T-helper 2 cell treated with Interferon-gamma antibody and Interleukin-4, amounts not matched to agents 5 μg/mL and 100 μg/mL, for 36 hours (primary cell): ENCODE measurements at regions not wholly inside any gene's neighbourhood (a gene's known extent, or its start where the extent isn't known, plus 50 kb on each side); places are given as distances from the start of the nearest gene placed in this dataset.

Experiments used
- DNase-seq: peaks from one replicate; pipeline ENCODE4 v3.0.0; 2021; ENCODE audit warnings: low spot score
- H3K27ac Mint-ChIP-seq: one replicate; pipeline ENCODE4 v1.8.0; 2021; ENCODE audit warnings: mild to moderate bottlenecking, mixed read lengths
- H3K27me3 Mint-ChIP-seq: one replicate; pipeline ENCODE4 v1.8.0; 2021; ENCODE audit warnings: low read depth, mixed read lengths
- H3K36me3 Mint-ChIP-seq: one replicate; pipeline ENCODE4 v1.8.0; 2021; ENCODE audit warnings: low read depth, mixed read lengths
- H3K4me1 Mint-ChIP-seq: one replicate; pipeline ENCODE4 v1.8.0; 2021; ENCODE audit warnings: low read depth, mixed read lengths
- H3K4me3 Mint-ChIP-seq: one replicate; pipeline ENCODE4 v1.8.0; 2022; ENCODE audit warnings: mild to moderate bottlenecking, moderate library complexity, mixed read lengths
- H3K9me3 Mint-ChIP-seq: one replicate; pipeline ENCODE4 v1.8.0; 2021; ENCODE audit warnings: mixed read lengths

DNA sequence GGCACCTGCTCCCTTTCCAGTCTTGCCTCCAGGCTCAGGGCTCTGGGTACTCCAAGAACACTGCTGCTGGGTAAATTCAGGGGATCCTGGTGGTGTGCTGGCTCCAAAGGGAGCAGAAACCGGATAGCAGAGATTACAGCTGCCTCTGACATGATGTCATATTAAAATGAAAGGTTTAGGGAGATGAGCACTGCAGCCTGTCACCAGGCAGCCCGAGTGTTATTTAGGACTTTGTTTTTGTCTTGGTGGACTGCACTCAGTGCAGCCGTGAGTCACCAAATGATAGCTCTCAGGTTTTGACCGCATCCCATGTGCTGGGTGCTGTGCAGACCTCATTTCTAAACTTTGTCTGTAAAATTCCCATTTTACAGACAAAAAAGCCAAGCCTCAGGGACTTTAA, 266.0 kb upstream of the CRY1 start:
- Mint-ChIP-seq H3K4me1 (peaks cover 28% of the 10 kb centered on the region), H3K27ac (no peak overlapping the region)

GRCh38 chr12:107360033-107360432, 266.7 kb upstream of the CRY1 start:
- H3K27me3 Mint-ChIP-seq: no peaks in the 10 kb centered on the region
- H3K9me3 Mint-ChIP-seq: no peaks in the 10 kb centered on the region
- H3K27ac Mint-ChIP-seq: no peak overlapping the region
- H3K4me3 Mint-ChIP-seq: no peak overlapping the region
- peaks cover 2% of the 10 kb centered on the region for H3K36me3 Mint-ChIP-seq
- DNase-seq: no peak
- H3K4me1 Mint-ChIP-seq: peaks cover 24% of the 10 kb centered on the region

More for the DNA sequence above, 266.0 kb upstream of the CRY1 start:
- no peak for DNase-seq
- Mint-ChIP-seq H3K9me3 (no peaks in the 10 kb centered on the region), H3K4me3 (no peak overlapping the region), H3K27me3 (no peaks in the 10 kb centered on the region), H3K36me3 (peaks cover 2% of the 10 kb centered on the region)

DNA sequence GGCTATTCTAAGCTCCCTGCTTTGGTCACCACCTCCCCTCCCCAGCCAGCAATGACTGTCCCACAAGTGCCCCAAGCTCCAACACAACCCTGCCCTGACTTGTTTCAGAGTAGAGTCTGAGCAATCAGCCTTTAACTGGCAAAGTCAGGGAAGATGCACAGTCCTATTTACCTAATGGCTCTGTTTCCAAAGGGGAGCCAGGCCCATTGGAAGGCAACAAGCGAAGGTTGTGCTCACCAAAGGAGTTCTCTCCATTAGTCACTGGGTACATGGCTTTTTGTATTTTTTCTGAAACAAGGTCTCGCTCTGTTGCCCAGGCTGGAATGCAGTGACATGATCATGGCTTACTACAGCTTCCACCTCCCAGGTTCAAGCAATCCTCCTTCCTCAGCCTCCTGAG, 267.1 kb upstream of the CRY1 start:
- Mint-ChIP-seq H3K9me3 (no peaks in the 10 kb centered on the region), H3K27ac (no peak overlapping the region), H3K4me1 (peaks cover 21% of the 10 kb centered on the region), H3K4me3 (no peak overlapping the region), H3K27me3 (no peaks in the 10 kb centered on the region), H3K36me3 (peaks cover 2% of the 10 kb centered on the region)
- no peak for DNase-seq

GRCh38 chr12:107361970-107362369, 268.6 kb upstream of the CRY1 start:
- Mint-ChIP-seq H3K27me3 (no peaks in the 10 kb centered on the region), H3K36me3 (peaks cover 4% of the 10 kb centered on the region), H3K4me3 (no peak overlapping the region), H3K9me3 (no peaks in the 10 kb centered on the region), H3K27ac (no peak overlapping the region), H3K4me1 (peaks cover 21% of the 10 kb centered on the region)
- DNase-seq: no peak

DNA sequence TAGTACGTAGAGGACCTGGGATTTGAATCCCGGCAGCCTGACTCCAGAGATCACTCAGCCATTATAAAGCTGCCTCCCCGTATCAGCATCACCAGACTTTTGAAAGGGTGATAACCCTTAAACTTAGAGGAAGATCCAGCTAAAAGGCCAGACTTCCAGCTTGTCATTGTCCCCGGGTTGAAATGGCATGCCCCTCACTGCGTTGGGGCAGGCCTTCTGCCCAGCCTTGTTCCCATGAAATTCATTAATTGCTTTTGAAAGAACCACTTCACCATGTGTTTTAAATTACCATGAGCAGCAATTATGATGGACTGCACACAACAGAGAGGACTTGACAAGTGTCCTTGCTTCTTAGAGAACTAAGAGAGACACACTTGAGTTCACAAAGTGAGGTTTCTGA, 269.6 kb upstream of the CRY1 start:
- H3K27ac Mint-ChIP-seq: no peak overlapping the region
- H3K9me3 Mint-ChIP-seq: no peaks in the 10 kb centered on the region
- peaks cover 7% of the 10 kb centered on the region for H3K36me3 Mint-ChIP-seq
- H3K4me3 Mint-ChIP-seq: no peak overlapping the region
- peaks cover 26% of the 10 kb centered on the region for H3K4me1 Mint-ChIP-seq
- H3K27me3 Mint-ChIP-seq: no peaks in the 10 kb centered on the region
- DNase-seq: no peak

GRCh38 chr12:107364875-107365518, 271.6 kb upstream of the CRY1 start:
- Mint-ChIP-seq H3K27me3 (no peaks in the 10 kb centered on the region), H3K9me3 (no peaks in the 10 kb centered on the region), H3K4me1 (peaks cover 42% of the 10 kb centered on the region), H3K4me3 (no peak overlapping the region), H3K36me3 (peaks cover 5% of the 10 kb centered on the region), H3K27ac (no peak overlapping the region)
- DNase-seq: no peak

DNA sequence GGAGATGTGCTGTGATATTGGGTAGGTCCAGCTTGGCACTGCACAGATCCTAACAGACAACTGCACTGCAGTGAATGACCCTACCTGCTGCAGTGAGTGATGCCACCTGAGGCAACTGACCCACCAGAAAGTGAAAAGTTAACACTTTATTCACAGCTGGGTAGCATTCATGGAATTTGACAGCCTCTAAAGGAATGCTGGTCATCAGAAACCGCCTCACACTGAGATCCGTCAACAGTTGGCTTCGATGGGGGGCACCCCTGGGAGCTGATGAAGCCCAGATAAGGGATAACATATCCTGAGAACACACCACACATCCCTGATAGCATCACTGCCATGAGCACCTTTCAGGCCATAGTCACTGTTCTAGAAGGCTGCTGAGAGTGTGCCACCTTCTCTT, 272.4 kb upstream of the CRY1 start:
- no peaks in the 10 kb centered on the region for H3K9me3 Mint-ChIP-seq
- no peak overlapping the region for H3K27ac Mint-ChIP-seq
- peaks cover 48% of the 10 kb centered on the region for H3K4me1 Mint-ChIP-seq
- H3K36me3 Mint-ChIP-seq: peaks cover 5% of the 10 kb centered on the region
- no peak for DNase-seq
- no peak overlapping the region for H3K4me3 Mint-ChIP-seq
- no peaks in the 10 kb centered on the region for H3K27me3 Mint-ChIP-seq

GRCh38 chr12:107366322-107366721, 273.0 kb upstream of the CRY1 start:
- DNase-seq: no peak
- no peak overlapping the region for H3K4me3 Mint-ChIP-seq
- no peak overlapping the region for H3K27ac Mint-ChIP-seq
- H3K4me1 Mint-ChIP-seq: peaks cover 54% of the 10 kb centered on the region
- H3K36me3 Mint-ChIP-seq: peaks cover 5% of the 10 kb centered on the region
- H3K27me3 Mint-ChIP-seq: no peaks in the 10 kb centered on the region
- no peaks in the 10 kb centered on the region for H3K9me3 Mint-ChIP-seq

DNA sequence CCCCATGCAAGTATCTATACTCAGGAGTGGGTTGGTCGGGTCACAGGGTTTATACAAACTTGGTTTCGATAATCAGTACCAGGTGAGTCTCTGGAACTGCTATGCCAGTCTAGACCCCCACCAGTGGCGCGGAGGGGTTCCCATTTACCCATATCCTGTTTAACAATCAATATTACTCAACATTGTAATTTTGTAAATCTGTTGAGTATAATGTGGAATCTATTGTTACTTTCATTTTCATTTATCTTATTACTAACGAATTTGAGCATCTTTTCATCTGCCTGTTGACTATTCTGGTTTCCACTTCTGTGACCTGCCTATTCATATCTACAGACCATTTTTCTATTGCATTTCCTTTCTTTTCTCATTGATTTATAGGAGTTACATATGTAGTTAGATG, 275.2 kb upstream of the CRY1 start:
- Mint-ChIP-seq H3K27me3 (no peaks in the 10 kb centered on the region), H3K36me3 (peaks cover 8% of the 10 kb centered on the region), H3K4me3 (peak overlapping the region; percentile 77), H3K27ac (peak overlapping the region; percentile 92), H3K9me3 (no peaks in the 10 kb centered on the region), H3K4me1 (peaks cover 73% of the 10 kb centered on the region)
- peak; percentile 49 for DNase-seq

- H3K9me3 Mint-ChIP-seq: no peaks in the 10 kb centered on the region
- H3K27me3 Mint-ChIP-seq: no peaks in the 10 kb centered on the region
- H3K36me3 Mint-ChIP-seq: peaks cover 8% of the 10 kb centered on the region
- peak overlapping the region; percentile 77 for H3K4me3 Mint-ChIP-seq
- H3K27ac Mint-ChIP-seq: peak overlapping the region; percentile 92
- peaks cover 76% of the 10 kb centered on the region for H3K4me1 Mint-ChIP-seq
- no peak for DNase-seq
Observed at GRCh38 chr12:107369006-107369405, 275.7 kb upstream of the CRY1 start.

DNA sequence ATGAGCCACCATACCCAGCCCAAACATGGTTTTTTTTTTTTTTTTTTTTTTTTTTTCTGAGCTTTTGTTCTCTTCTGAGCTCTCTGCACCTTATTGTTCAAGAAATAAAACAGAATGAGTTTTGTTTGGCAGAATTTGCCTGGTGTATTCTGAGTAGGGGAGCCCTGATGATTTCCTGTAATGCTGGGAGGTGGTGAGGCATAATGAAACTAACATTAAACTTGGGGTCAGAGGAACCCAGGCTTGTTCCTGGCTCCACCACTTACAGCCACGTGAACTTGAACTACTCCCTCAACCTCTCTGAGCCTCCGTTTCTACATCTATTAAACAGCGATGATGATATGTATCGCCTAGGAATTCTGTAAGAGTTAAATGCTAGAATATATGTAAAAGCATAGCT, 276.3 kb upstream of the CRY1 start:
- Mint-ChIP-seq H3K27ac (peak overlapping the region; percentile 92), H3K4me1 (peaks cover 82% of the 10 kb centered on the region), H3K9me3 (no peaks in the 10 kb centered on the region), H3K4me3 (peak overlapping the region; percentile 77), H3K27me3 (no peaks in the 10 kb centered on the region), H3K36me3 (peaks cover 8% of the 10 kb centered on the region)
- DNase-seq: peak; percentile 49

DNA sequence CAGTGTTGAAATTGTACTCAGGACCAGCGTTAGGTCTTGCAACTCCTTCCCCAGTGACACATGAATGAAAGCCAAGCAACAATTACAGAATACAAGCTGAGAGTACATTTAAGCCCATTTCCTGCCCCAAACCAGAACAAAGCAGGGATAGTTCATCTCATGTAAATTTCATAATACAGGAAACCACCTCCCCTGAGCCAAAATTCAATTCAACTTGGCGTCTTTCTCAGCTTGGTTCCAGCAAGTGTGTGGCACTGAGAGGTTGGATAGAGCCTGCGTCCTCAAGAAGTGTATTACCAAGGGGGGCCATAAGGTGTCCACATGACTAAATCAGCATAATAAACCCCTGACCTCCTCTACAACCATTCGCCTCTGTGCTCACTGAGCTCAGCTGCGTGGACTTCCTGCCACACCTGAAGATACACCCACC, 278.9 kb upstream of the CRY1 start:
- Mint-ChIP-seq H3K27me3 (no peaks in the 10 kb centered on the region), H3K4me1 (peaks cover 69% of the 10 kb centered on the region), H3K36me3 (peaks cover 5% of the 10 kb centered on the region), H3K27ac (peak overlapping the region; percentile 91), H3K9me3 (no peaks in the 10 kb centered on the region), H3K4me3 (peak overlapping the region; percentile 63)
- peak; percentile 35 for DNase-seq

DNA sequence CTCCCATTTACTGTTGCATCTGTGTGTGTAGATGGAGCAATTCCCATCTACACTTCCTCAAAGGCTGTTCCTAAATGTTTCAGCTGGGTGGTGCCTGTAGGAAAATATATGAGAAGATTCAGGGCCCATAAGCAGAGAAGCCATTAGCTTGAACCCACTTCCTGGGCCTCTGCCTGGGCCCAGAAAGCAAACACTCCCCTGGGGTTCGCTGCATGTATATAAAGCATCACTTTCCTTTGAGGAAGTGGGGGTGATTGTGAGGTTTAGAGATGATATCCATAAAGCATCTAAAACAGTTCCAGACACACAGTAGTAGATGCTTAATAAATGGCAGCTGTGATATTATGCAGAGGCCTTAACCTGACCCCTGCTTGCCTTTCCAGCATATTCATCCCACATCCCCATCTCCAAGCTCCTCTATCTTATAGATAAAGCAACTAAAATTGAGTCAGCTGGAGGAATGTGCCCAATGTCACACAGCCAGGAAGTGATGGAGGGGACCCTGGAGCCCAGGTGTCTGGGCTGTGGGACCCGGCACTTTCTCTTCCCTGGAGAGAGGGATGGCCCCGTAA, 280.0 kb upstream of the CRY1 start:
- DNase-seq: no peak
- Mint-ChIP-seq H3K4me3 (peak overlapping the region; percentile 63), H3K27ac (peak overlapping the region; percentile 91), H3K27me3 (no peaks in the 10 kb centered on the region), H3K4me1 (peaks cover 61% of the 10 kb centered on the region), H3K9me3 (no peaks in the 10 kb centered on the region), H3K36me3 (peaks cover 2% of the 10 kb centered on the region)

GRCh38 chr12:107374161-107374840, 281.0 kb upstream of the CRY1 start:
- H3K9me3 Mint-ChIP-seq: no peaks in the 10 kb centered on the region
- no peak for DNase-seq
- no peaks in the 10 kb centered on the region for H3K27me3 Mint-ChIP-seq
- peaks cover 55% of the 10 kb centered on the region for H3K4me1 Mint-ChIP-seq
- peak overlapping the region; percentile 55 for H3K4me3 Mint-ChIP-seq
- peak overlapping the region; percentile 71 for H3K27ac Mint-ChIP-seq
- peaks cover 2% of the 10 kb centered on the region for H3K36me3 Mint-ChIP-seq
